Esophagus muscularis mucosa (tissue), 4 donors: ENCODE measurements at regions not wholly inside any gene's neighbourhood (a gene's known extent, or its start where the extent isn't known, plus 50 kb on each side); places are given as distances from the start of the nearest gene placed in this dataset.

ENCODE experiments used
- DNase-seq: peaks from one replicate; pipeline ENCODE4 v3.0.0-alpha.2; 2017; ENCODE audit errors: extremely low spot score
- H3K27ac ChIP-seq, 4 donors: fragments of 200-600 bp; sonication (generic); replicated peaks in 1 of 4; 1 replicate in 3 of 4; 2 replicates in 1 of 4; pipeline ENCODE4 v1.5.1; 2016 to 2019; ENCODE audit warnings: mild to moderate bottlenecking in 1 of 4
- H3K27me3 ChIP-seq, 4 donors: fragments of 200-600 bp; sonication (generic); one replicate each; pipeline versions ENCODE4 v1.5.1 to v1.6.0; 2016 to 2019
- H3K36me3 ChIP-seq, 4 donors: fragments of 200-600 bp; sonication (generic); one replicate each; pipeline ENCODE4 v1.5.1; 2016 to 2019
- H3K4me1 ChIP-seq, 4 donors: fragments of 200-600 bp; sonication (generic); one replicate each; pipeline ENCODE4 v1.5.1; 2016 to 2019
- H3K4me3 ChIP-seq, 4 donors: fragments of 200-600 bp; sonication (generic); 1 replicate in 2 of 4; 2 replicates in 2 of 4; pipeline ENCODE4 v1.5.1; 2016 to 2019; ENCODE audit warnings: mild to moderate bottlenecking in 4 of 4, moderate library complexity in 1 of 4
- H3K9me3 ChIP-seq, 4 donors: fragments of 200-600 bp; sonication (generic); 1 replicate in 3 of 4; 2 replicates in 1 of 4; pipeline ENCODE4 v1.5.1; 2016 to 2019
- CTCF ChIP-seq, 3 experiments: fragments of 200-600 bp in 2 of 3; fragments of 450-650 bp in 1 of 3; sonication (generic) in 2 of 3; IDR thresholded peaks; one replicate each; pipeline ENCODE4 v1.5.1; 2017 to 2019; ENCODE audit warnings: antibody characterized with exemption in 3 of 3, mild to moderate bottlenecking in 2 of 3, moderate library complexity in 1 of 3
- EP300 ChIP-seq: sonication (generic); formaldehyde crosslinking; IDR thresholded peaks from one replicate; pipeline ENCODE4 v1.6.1; 2017; ENCODE audit warnings: antibody characterized with exemption
- POLR2A ChIP-seq: fragments of 450-650 bp; IDR thresholded peaks from one replicate; pipeline ENCODE4 v1.6.1; 2017; ENCODE audit warnings: antibody characterized with exemption, moderate library complexity, mild to moderate bottlenecking, low read depth
- POLR2AphosphoS5 ChIP-seq, 2 donors: sonication (generic); formaldehyde crosslinking; IDR thresholded peaks; one replicate each; pipeline ENCODE4 v1.6.1; 2017; ENCODE audit warnings: antibody characterized with exemption in 2 of 2
- WGBS: methylation state at CpG from one replicate; pipeline ENCODE4 v1.1.5; 2018; 5-methylcytosine and 5-hydroxymethylcytosine counted together
- intact Hi-C: fragments of 100-400 bp; cut with DNase I; formaldehyde crosslinking; loops from one replicate; pipeline ENCODE4 v1.15.1; 2023

- intact Hi-C loops = no loop called here
- Histone ChIP-seq H3K27ac (no peak overlapping the region), H3K4me1 (no peaks in the 10 kb centered on the region), H3K27me3 (no peaks in the 10 kb centered on the region), H3K36me3 (no peaks in the 10 kb centered on the region), H3K9me3 (no peaks in the 10 kb centered on the region), H3K4me3 (no peak overlapping the region)
- TF ChIP-seq POLR2AphosphoS5 (IDR thresholded peaks at IDR 0.05) = no peak
- TF ChIP-seq CTCF (IDR thresholded peaks at IDR 0.05) = no peak
- no peak for TF ChIP-seq EP300
- no peak for TF ChIP-seq POLR2A
- 66% methylated on average over 3 of the region's 3 CpGs for WGBS
- DNase-seq = no peak
Measured at GRCh38 chr3:38940394-38940793, 111.3 kb downstream of the SCN11A start.

- Histone ChIP-seq H3K4me1 (no peaks in the 10 kb centered on the region), H3K27me3 (no peaks in the 10 kb centered on the region), H3K27ac (no peak overlapping the region), H3K9me3 (no peaks in the 10 kb centered on the region), H3K4me3 (no peak overlapping the region), H3K36me3 (no peaks in the 10 kb centered on the region)
- DNase-seq = no peak
- TF ChIP-seq POLR2AphosphoS5 (IDR thresholded peaks at IDR 0.05) = no peak
- TF ChIP-seq POLR2A = no peak
- intact Hi-C loops = no loop called here
- WGBS = 72% methylated on average over 6 of the region's 6 CpGs
Measured at GRCh38 chr3:38925351-38925750, 109.3 kb upstream of the SCN10A start.

GRCh38 chr3:38916706-38917105 is 100.7 kb upstream of the SCN10A start:
- WGBS = 100% methylated on average over 1 of the region's 1 CpG
- H3K27me3 ChIP-seq = no peaks in the 10 kb centered on the region
- H3K27ac ChIP-seq = no peak overlapping the region
- peaks cover 0 to 8% (median 0%) of the 10 kb centered on the region in 4 donors for H3K9me3 ChIP-seq
- intact Hi-C loops = no loop called here
- DNase-seq = peak; percentile 57
- no peak overlapping the region for H3K4me3 ChIP-seq
- H3K36me3 ChIP-seq = no peaks in the 10 kb centered on the region
- no peaks in the 10 kb centered on the region for H3K4me1 ChIP-seq
- no peak for TF ChIP-seq EP300
- TF ChIP-seq POLR2A = no peak
- TF ChIP-seq CTCF (IDR thresholded peaks at IDR 0.05) = no peak
- no peak for TF ChIP-seq POLR2AphosphoS5 (IDR thresholded peaks at IDR 0.05)

- Histone ChIP-seq H3K9me3 (no peaks in the 10 kb centered on the region), H3K36me3 (no peaks in the 10 kb centered on the region), H3K27ac (no peak overlapping the region), H3K4me1 (no peaks in the 10 kb centered on the region), H3K27me3 (no peaks in the 10 kb centered on the region), H3K4me3 (no peak overlapping the region)
- intact Hi-C loops = no loop called here
- no peak for DNase-seq
- WGBS = 85% methylated on average over 1 of the region's 1 CpG
- TF ChIP-seq EP300 (no peak), CTCF (IDR thresholded peaks at IDR 0.05) (no peak), POLR2AphosphoS5 (IDR thresholded peaks at IDR 0.05) (no peak), POLR2A (no peak)
Measured at GRCh38 chr3:38907426-38907825, 91.4 kb upstream of the SCN10A start.

GRCh38 chr3:38890426-38890825 is 74.4 kb upstream of the SCN10A start:
- H3K27ac ChIP-seq = no peak overlapping the region
- no peaks in the 10 kb centered on the region for H3K27me3 ChIP-seq
- 65% methylated on average over 4 of the region's 4 CpGs for WGBS
- peaks cover 0 to 30% (median 17%) of the 10 kb centered on the region in 4 donors for H3K9me3 ChIP-seq
- TF ChIP-seq CTCF (IDR thresholded peaks at IDR 0.05) = no peak
- no peak for TF ChIP-seq EP300
- TF ChIP-seq POLR2AphosphoS5 (IDR thresholded peaks at IDR 0.05) = no peak
- intact Hi-C loops = no loop called here
- no peaks in the 10 kb centered on the region for H3K36me3 ChIP-seq
- no peak for DNase-seq
- H3K4me1 ChIP-seq = no peaks in the 10 kb centered on the region
- no peak overlapping the region for H3K4me3 ChIP-seq
